GM21528 (cell line): ENCODE measurements at regions not wholly inside any gene's neighbourhood (a gene's known extent, or its start where the extent isn't known, plus 50 kb on each side); places are given as distances from the start of the nearest gene placed in this dataset.

Source experiments
- ATAC-seq: cut with Tn5 transposase; IDR thresholded peaks from one replicate; pipeline ENCODE4 v1.9.1; 2021; ENCODE audit warnings: mild to moderate bottlenecking, moderate library complexity; ENCODE audit not compliant: unreplicated experiment, low FRiP score

DNA sequence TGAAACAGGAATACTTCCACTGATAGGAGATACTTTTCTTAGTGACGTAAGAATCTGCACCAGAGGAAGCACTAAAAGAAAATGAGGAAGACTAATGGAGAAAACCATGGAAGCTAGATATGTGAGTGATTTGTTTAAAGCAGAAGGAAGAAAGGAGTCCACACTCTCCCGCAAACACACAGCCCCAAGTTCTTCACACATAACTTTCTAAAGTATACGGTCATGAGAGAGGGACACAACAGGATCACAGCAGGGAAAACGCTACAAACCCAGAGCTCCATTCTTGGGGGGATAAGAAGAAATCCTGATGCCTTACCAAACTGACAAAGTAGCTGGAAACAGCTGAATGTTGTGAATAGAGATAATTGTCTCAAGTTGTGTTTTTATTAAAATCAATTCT, 222.2 kb upstream of the TMEM161B start:
- ATAC-seq, result no peak

DNA sequence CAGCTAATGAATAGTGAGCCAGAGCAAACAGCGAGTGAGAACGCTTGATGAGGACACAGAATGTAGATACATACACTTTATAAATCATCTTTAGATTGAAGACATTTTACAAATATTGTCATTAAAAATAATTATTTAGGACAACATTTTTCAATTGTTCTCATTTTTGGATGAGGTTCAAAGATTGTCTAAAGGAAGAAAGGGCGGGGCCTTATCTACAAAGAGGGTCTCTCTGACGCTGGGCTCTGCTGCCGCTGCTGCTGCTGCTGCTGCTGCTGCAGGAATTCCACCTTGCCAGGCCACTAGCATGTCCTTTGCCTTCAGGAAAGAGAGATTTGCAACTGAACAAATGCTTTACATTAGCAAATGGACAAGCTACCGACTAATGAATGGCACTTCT, 220.7 kb upstream of the TMEM161B start:
- ATAC-seq, result no peak

DNA sequence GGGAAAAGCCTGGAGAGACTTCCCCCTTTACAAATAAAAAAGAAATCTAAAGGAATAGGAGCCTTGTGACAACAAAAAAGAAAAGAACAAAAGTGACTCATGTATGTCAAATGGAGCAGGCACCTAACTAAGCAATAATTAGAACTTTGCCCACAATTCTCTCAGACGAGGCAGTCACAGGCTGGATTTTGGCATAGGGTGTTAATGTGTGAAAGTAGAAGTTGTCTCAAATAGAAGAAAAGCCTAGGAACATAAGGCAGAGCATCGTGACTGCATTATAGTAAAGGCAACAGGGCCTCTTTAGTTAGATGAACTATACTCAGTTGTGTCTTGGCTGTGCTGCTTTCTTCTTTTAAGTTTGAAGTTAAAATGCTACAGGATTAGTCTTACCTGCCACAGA, 219.9 kb upstream of the TMEM161B start:
- no peak for ATAC-seq

DNA sequence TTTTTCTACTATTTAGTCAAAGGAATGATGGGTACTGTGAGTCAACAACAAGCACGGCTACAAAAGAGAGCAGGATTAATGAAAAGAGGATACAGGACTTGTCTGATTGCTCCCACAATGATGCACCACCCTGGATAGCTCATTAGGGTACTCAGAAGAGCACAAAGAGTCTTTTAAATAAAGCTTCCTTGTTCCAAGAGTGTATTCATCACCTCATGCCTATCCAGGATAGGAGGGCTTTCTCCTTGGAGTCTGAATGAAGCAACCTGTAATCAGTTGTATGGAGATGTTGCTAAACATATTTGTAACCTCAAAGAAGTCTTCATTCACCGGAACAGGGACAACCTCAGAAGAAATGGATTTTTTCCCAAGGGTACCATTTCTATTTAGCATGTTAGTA, 219.5 kb upstream of the TMEM161B start:
- ATAC-seq, result no peak

DNA sequence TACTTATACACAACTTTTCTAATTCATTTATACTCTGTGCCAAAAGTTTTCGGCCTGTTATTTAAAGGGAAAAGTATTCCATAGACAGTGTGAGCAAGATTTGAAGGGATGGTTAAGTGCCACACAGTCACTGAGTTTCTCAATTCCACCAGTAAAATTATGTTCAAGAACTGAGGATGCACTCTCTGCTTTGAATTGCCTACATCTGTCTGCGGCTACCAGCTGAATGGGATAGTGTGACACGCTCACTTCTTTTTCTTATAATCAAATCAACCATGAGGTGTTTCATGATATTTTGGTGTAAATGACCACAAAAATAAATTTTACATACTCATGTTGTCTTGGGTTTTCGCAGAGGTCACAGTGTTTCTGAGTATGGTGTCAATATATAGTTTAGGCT, 218.4 kb upstream of the TMEM161B start:
- ATAC-seq, result no peak

DNA sequence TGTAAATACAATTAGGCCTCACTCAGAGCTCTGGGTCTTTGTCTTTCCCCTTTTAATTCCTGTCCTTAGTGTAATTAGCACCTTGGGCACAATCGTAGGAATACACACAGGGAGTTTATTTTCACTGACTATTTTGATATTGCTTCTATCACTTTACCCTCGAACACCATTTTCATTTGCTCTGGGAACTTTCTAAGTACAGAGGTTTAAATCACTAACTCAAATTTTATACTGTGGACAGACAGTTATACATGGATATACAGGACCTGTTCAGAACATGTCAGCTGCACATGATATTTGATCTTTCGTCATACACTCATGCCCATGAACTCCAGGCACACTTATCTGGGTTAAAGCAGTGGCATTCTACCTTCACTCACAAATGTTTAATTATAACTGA, 217.8 kb upstream of the TMEM161B start:
- no peak for ATAC-seq

DNA sequence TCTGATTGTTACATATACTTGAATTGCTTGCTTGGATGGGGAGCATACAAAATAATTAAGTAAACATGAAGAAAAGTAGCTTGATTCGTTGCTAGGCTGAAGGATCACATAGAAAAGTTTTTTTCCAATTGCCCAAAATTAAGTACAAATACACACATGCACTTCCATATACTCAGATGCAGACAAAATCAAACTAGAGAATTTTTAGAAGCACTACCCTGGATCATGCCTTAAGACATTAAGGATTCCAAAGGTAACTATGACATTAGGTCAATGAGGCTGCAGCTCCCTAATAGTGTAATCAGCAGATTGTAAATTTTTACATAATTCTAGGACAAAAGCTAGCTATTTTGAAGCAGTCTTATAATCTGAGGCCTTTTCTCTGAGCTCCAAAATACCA, 216.9 kb upstream of the TMEM161B start:
- no peak for ATAC-seq

DNA sequence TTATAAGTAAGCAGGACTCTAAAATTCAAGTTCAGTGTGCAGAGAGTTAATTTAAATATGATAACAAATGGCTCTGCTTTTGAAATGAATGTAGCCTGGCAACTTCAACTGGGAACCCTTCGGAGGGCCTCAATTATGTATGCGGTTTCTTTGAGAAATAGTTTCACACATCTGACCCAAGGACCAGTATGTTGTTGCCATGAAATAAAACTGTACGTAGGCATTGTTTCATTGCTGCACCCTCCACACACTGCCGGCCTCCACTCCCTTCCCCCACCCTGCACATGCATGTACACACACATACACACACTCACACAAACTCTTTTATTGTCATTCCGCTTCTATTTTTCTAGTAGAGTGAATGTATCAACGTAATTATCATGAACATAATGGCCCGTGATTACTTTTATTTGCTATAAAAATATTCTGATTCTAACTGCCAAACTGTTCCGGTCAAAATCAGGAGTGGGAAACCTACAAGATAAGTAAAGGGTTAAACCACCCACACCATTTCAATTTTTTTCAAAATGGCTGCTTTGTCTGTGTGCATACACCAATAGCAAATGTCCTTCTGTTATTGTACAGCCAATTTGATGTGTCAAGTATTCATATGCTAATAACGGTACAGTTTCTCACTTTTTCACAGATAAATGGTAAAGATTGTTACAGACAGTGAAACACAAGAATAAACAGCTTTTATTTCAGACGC, 215.5 kb upstream of the TMEM161B start:
- no peak for ATAC-seq

DNA sequence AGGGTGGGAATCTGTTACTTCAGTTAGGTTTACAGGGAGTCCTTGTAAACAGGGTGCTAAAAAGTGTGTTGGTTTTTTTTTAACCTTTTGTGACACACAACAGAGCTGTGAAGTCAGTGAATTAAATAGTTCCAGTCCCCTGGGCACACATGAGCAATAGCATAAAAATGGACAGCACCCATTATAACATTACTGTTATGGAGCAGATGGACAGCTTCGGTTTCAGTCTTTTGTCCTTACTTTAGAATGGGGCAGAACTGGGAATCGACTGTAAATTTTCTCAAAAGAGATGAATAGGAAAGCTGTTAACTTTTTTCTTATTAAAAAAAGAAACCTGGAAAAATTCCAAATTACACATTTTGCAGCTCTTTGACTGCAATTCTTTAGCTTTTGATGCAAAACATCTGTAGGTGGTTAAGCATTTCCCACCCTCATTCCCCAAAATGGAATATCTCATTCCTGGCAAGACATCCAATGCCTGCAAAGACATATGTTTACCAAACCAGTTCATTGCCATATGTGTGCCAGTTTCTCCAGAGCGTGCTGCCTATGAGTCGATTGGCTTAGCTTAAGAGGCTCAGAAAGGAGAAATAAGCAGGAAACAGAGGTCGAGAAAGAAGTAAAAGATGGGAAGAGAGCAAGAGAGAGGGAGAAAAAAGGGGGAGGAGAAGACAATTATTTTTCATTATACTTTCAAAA, 212.3 kb upstream of the TMEM161B start:
- no peak for ATAC-seq

DNA sequence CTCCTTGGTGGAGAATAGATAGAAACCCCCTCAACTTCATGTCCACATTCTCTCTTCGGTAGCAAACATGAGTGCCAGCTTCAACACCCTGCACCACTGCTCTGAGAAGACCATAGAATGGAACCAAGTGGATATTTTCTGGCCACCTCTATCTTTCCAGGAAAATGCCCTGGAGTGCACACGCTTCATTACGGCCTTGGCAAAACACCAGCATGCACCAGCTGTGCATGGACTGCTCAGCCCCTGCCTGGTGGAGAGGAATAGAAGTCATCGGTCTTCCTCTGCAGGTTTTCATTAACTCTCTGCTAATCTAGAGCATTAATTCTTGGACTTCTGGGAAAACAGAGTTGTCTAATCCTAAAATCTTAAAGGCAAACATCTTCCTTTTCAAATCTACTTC, 211.6 kb upstream of the TMEM161B start:
- no peak for ATAC-seq

DNA sequence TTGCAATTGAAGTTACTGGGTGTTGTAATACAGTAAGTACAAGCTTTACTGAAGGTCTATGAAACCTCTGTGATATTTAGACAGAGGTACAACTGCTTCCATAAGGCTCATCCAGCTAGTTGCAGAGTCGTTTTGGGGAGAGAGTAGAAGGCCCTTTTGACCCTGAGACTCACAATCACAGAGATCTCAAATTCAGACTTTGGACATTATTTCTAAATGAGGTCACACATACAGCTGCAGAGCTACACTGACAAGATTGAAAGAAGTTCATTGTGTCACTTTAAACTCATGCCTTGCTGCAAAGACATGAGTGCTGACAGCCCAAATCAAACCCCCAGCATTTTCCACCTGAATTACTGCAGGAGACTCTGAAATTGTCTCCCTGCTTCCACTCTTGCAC, 205.9 kb upstream of the TMEM161B start:
- ATAC-seq, result no peak

DNA sequence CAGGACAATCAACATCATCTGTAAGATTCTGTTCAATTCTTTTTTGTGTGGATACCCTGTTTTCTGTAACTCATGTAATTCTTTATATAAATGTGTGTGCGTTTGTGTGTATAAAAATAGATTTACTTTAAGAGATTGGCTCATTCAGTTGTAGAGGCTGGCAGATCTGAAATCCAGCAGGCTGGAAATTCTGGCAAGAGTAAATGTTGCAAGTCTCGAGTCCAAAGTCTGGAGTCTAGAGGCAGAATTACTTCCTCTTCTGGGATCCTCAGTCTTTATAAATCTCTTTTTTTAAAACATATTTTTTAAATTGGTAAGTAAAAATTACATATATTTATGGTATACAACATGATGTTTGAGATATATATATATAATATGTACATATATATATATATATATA, 202.1 kb upstream of the TMEM161B start:
- ATAC-seq, result no peak

DNA sequence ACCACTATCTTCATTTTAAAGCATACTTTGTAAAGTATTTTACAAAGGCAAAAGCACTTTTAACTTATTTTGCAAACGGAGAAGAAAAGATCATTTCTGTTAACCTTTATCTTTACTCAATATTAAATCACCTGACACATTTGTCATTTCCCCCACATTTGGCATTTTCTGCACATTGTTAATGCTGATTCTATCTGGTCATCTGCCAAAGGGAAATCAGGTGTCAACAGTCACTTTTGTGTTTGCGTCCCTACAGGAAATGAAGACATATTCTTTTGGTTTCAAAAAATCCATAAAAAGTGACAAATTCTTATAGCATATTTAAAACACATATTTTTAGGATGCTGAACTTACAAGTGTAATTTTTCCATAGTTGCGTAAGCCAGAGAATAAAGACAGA, 191.3 kb upstream of the TMEM161B start:
- ATAC-seq, result no peak

DNA sequence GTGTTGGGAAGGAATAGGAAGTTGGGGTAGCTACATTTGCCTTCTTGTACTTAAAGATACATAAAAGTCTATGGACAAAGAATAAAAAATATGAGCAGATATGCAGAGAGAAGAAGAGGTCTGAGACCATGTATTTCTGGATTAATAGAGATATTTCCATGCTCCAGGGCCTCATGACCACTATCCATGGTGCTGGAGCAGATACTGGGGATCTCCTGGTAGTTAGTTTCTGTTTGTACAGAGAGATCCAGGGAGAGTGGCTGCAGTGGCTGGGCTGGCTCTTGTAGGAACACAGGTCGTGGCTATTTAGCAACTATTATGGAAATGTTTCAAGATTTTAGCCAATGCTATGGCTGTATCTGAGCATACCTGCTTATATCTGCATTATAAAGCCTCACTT, 184.2 kb upstream of the TMEM161B start:
- ATAC-seq, result no peak

DNA sequence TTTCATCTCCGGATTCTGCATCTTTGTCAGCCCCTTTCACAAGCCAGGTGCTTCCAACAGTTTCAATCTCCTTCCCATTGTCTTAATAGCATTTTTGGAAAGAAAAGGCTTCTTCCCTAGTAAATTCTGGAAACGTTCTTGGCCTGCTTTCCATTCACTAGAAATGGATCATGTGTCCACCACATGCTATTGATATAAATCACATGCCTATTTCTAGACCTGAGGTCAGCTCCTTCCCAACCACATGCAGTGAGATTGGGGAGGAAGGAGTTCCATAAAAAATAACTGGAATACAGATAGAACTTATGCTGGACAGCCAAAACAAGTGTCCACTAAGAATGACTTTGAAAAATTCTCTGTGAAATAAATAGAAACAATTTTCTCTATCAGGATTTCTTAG, 181.6 kb upstream of the TMEM161B start:
- no peak for ATAC-seq

DNA sequence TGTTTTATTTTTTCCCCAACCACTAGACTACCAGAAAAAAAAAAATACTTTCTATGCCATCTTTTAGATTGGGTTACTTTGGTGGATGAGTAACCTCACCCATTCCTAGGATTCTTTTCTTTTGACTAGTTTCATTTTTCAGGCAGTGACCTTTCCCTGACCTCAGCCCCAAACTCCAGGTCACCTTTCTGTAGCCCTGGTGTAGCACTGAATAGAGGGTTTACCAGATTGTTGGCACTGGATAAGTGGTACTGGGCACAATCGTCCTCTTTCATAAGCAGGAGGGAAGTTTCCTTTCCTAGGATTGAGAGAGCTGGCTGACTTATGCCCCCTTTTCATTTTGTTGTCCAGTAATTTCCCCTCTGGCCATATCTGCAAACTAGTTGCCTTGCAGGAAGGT, 169.4 kb upstream of the TMEM161B start:
- ATAC-seq, result no peak

DNA sequence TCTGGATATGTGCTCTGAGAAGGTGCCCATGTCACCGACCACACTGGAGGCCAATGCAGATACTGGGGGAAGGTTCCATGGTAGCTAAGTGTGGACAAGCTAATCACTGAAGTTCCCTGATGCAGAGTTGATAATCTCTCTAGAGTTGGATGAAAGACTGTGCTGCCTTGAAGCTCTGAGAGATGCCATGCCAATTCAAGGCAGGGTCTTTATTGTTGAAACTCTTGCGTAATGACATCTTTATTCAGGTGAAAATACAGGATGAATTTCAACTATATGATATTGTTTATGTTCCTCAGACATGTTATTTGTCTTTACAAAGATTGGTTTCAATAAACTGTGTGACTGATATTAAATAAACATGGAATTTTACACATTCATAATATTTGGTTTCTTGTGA, 167.6 kb upstream of the TMEM161B start:
- no peak for ATAC-seq

DNA sequence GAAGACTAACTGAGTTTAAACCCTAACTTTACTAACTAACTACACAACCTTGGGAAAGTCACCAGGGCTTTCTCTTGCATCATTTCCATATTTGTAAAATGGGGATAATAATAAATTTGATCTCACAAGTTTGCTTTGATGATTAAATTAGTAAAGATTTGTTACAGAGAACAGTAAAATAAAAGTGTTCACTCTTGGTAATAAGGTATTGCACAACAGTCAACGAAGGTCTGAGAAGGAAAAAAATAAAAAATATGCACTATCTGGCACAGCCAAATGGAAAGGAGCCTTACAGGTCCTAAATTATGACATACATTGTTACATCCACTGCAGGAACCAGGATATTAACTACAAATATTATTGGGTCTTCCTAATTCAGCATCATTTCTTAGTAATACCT, 160.0 kb upstream of the TMEM161B start:
- no peak for ATAC-seq

DNA sequence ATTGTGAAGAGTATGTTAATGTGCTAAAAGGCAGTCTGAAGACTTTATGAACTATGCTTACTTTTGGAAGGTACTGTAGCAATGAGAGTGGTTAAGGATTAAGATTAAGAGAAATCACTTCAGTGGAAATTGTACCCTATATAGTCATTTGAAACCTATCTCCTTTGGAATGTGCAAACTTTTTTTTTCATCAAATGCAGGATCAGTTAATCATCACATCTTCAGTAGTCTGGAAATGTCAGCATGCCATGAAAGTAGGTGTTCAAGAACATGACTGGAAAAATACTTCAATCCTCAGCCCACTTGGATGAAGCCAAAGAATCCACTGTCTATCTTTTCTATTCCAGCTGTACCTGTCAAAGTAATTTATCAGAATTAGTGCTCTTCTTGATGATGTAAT, 157.8 kb upstream of the TMEM161B start:
- ATAC-seq, result no peak

DNA sequence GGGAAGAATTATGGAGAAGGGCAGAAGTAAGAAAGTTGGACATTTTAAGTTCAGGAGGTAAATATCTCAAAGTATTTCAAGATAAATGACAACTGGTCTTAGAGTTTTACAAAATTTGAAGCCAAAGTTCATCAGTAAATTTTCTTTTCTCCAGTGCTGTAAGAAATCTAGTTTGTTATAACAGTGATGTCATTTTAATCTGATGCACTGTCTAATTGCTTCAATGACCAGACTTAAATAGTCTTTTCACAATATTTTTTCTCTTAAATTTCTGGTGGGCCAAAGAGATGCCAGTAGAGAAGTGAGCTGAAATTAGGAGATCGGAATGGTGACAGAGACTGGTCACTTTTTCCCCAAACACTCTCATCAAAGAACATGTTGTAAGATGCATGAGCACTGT, 156.5 kb upstream of the TMEM161B start:
- no peak for ATAC-seq

DNA sequence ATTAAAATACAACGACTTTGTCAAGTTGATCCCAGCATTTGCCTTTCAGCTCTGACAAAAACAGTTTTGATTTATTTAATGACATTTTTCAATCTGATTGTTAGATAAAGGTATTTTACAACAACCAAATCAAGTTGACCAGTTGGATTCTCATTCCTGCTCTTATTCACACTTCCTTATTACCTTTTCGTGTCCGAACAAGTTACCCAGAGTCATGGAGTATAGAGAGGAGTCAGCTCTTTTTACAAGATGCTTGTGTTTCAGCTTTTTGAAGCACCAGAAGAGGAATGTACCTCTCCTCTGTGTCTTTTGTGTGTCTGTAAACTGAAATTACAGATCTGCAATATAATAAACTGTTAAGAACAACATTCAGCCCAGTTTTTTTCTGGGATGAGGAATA, 151.3 kb upstream of the TMEM161B start:
- no peak for ATAC-seq

DNA sequence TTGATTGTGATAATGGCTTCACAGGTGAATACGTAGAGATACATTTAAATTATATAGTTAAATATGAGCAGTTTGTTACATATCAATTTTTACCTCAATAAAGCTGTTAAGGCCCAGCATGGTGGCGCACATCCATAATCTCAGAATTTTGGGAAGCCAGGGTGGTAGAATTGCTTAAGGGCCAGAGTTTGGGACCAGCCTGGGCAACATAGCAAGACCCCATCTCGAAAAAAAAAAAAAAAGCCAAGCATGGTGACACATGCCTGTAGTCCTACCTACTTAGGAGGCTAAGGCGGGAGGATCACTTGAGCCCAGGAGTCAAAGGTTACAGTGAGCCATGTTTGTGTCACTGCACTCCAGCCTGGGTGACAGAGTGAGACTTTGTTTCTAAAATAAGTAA, 138.7 kb upstream of the TMEM161B start:
- no peak for ATAC-seq

DNA sequence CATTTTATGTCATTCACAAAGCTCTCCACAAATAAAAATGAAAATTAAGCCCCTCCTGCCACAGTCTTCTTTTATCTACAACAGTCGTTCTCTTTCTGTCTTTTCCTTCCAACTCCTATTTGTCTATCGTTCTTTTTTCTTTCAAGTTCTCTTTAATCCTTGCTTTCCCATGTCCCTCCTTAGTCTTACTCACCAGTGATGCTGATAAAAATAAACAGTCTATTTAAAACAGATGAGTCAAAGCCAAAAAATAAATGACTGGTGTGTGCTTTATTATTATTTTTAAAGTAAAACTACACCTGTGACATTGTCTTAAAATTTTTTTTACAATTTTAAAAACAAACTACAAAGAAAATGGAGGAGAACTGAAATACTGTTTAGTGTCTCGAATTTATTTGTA, 137.1 kb upstream of the TMEM161B start:
- ATAC-seq, result no peak
